ENCODE measurements at regions not wholly inside any gene's neighbourhood (a gene's known extent, or its start where the extent isn't known, plus 50 kb on each side); places are given as distances from the start of the nearest gene placed in this dataset.

GRCh38 chr2:41521211-41521610 lies 526.6 kb upstream of the PKDCC start:
- DNase-seq (ENCODE audit: low read depth, low spot score) (no peak), ATAC-seq (no peak), FAIRE-seq (no peak)
- Histone ChIP-seq H3K27ac (ENCODE audit: control insufficient read depth, insufficient read depth) (no peak overlapping the region), H3K4me3 (no peak overlapping the region), H3K36me3 (ENCODE audit: control insufficient read depth in 2 of 2, insufficient read depth in 2 of 2, low read length in 1 of 2) (no peaks in the 10 kb centered on the region), H3K4me2 (ENCODE audit: control insufficient read depth, insufficient read depth) (no peak overlapping the region), H3K9me3 (replicated peaks; ENCODE audit: control insufficient read depth, insufficient read depth, low read length) (no peaks in the 10 kb centered on the region), H3K4me1 (ENCODE audit: control insufficient read depth, insufficient read depth, low read length) (no peaks in the 10 kb centered on the region), H3K79me2 (ENCODE audit: control insufficient read depth, insufficient read depth, low read length) (no peaks in the 10 kb centered on the region), H4K20me1 (ENCODE audit: control insufficient read depth, insufficient read depth) (no peaks in the 10 kb centered on the region), H3K9ac (ENCODE audit: control insufficient read depth, insufficient read depth, low read length) (no peak overlapping the region), H3K27me3 (replicated peaks in 1 of 2; ENCODE audit: control insufficient read depth in 2 of 2, insufficient read depth in 2 of 2, low read length in 1 of 2) (no peaks in the 10 kb centered on the region), H2AFZ (ENCODE audit: control insufficient read depth, low read depth, low read length) (no peak overlapping the region)
- intact Hi-C loops (cut with micrococcal nuclease; ENCODE audit: unreplicated experiment) = no loop called here
- TF ChIP-seq PML (IDR thresholded peaks at IDR 0.05; ENCODE audit: low read length) = no peak
- TF ChIP-seq ZBTB11 (CRISPR knock-in tag; IDR thresholded peaks at IDR 0.05) = no peak
- no peak for TF ChIP-seq SMAD1 (IDR thresholded peaks at IDR 0.05; ENCODE audit: low read depth, partially characterized antibody)
- TF ChIP-seq PRDM15 (CRISPR knock-in tag; IDR thresholded peaks at IDR 0.05) = no peak
- TF ChIP-seq GABPA (IDR thresholded peaks at IDR 0.05; ENCODE audit: low read depth) = no peak
- TF ChIP-seq CBX5 (IDR thresholded peaks at IDR 0.05; ENCODE audit: low read depth) = no peak
- TF ChIP-seq IRF3 (IDR thresholded peaks at IDR 0.05) = no peak
- no peak for TF ChIP-seq FOXK2 (IDR thresholded peaks at IDR 0.05)
- CTCF ChIA-PET = interaction anchor here (1.4 kb wide), 1 partner anchor 9 kb away, joined by 5 read pairs; no protein-coding TSS in a partner anchor
- in situ Hi-C loops (cut with MboI) = no loop called here
- RAD21 ChIA-PET (ENCODE audit: unreplicated experiment) = no interaction called here
- no TSS peak for BruUV-seq (replicated peaks)
- POLR2A ChIA-PET = no interaction called here
- SMC1A ChIA-PET (ENCODE audit: uncharacterized antibody, unreplicated experiment) = no interaction called here

All from GM12878 (cell line).